Suprapubic skin (tissue), 4 donors: ENCODE measurements at regions not wholly inside any gene's neighbourhood (a gene's known extent, or its start where the extent isn't known, plus 50 kb on each side); places are given as distances from the start of the nearest gene placed in this dataset.

ENCODE experiments used
- DNase-seq, 2 donors: peaks; one replicate each; pipeline ENCODE4 v3.0.0-alpha.2; 2019; ENCODE audit warnings: low spot score in 2 of 2
- H3K27ac ChIP-seq: fragments of 200-600 bp; sonication (generic); one replicate; pipeline ENCODE4 v1.5.1; 2019
- H3K27me3 ChIP-seq: fragments of 200-600 bp; sonication (generic); one replicate; pipeline ENCODE4 v1.5.1; 2019
- H3K36me3 ChIP-seq: fragments of 200-600 bp; sonication (generic); one replicate; pipeline ENCODE4 v1.5.1; 2019
- H3K4me1 ChIP-seq: fragments of 200-600 bp; sonication (generic); one replicate; pipeline ENCODE4 v1.5.1; 2019
- H3K4me3 ChIP-seq: fragments of 200-600 bp; sonication (generic); one replicate; pipeline ENCODE4 v1.5.1; 2019; ENCODE audit warnings: mild to moderate bottlenecking
- H3K9me3 ChIP-seq: fragments of 200-600 bp; sonication (generic); one replicate; pipeline ENCODE4 v1.5.1; 2019
- CTCF ChIP-seq, 2 donors: fragments of 200-600 bp in 1 of 2; fragments of 450-650 bp in 1 of 2; sonication (generic) in 1 of 2; IDR thresholded peaks; one replicate each; pipeline ENCODE4 v1.5.1; 2016 to 2019; ENCODE audit warnings: antibody characterized with exemption in 2 of 2, mild to moderate bottlenecking in 1 of 2, moderate library complexity in 1 of 2
- EP300 ChIP-seq: sonication (generic); formaldehyde crosslinking; IDR thresholded peaks from one replicate; pipeline ENCODE4 v1.6.1; 2017; ENCODE audit warnings: antibody characterized with exemption
- POLR2A ChIP-seq, 2 donors: fragments of 450-650 bp; IDR thresholded peaks; one replicate each; pipeline ENCODE4 v1.6.1; 2017; ENCODE audit warnings: antibody characterized with exemption in 2 of 2, mild to moderate bottlenecking in 2 of 2, moderate library complexity in 2 of 2
- POLR2AphosphoS5 ChIP-seq, 3 donors: sonication (generic); formaldehyde crosslinking; IDR thresholded peaks; one replicate each; pipeline ENCODE4 v1.6.1; 2017; ENCODE audit warnings: antibody characterized with exemption in 3 of 3
- WGBS: methylation state at CpG from one replicate; pipeline ENCODE4 v1.1.5; 2018; 5-methylcytosine and 5-hydroxymethylcytosine counted together

- TF ChIP-seq POLR2A (IDR thresholded peaks at IDR 0.05) (no peak), CTCF (IDR thresholded peaks at IDR 0.05) (no peak), EP300 (no peak), POLR2AphosphoS5 (IDR thresholded peaks at IDR 0.05) (no peak)
- no peaks in the 10 kb centered on the region for H3K9me3 ChIP-seq
- 88% methylated on average over 2 of the region's 2 CpGs for WGBS
- H3K4me1 ChIP-seq: no peaks in the 10 kb centered on the region
- no peaks in the 10 kb centered on the region for H3K36me3 ChIP-seq
- no peak overlapping the region for H3K4me3 ChIP-seq
- no peak for DNase-seq
- H3K27ac ChIP-seq: no peak overlapping the region
- H3K27me3 ChIP-seq: no peaks in the 10 kb centered on the region
Measured at GRCh38 chr4:22876270-22876669, 183.5 kb downstream of the GBA3 start.

GRCh38 chr4:22875587-22876257 is 183.0 kb downstream of the GBA3 start:
- no peaks in the 10 kb centered on the region for H3K36me3 ChIP-seq
- WGBS: 75% methylated on average over 4 of the region's 4 CpGs
- TF ChIP-seq EP300 (no peak), POLR2AphosphoS5 (IDR thresholded peaks at IDR 0.05) (no peak), POLR2A (IDR thresholded peaks at IDR 0.05) (no peak), CTCF (IDR thresholded peaks at IDR 0.05) (no peak)

GRCh38 chr4:22874334-22874912 is 181.7 kb downstream of the GBA3 start:
- Histone ChIP-seq H3K9me3 (no peaks in the 10 kb centered on the region), H3K4me1 (no peaks in the 10 kb centered on the region), H3K27ac (no peak overlapping the region), H3K27me3 (no peaks in the 10 kb centered on the region), H3K4me3 (no peak overlapping the region), H3K36me3 (no peaks in the 10 kb centered on the region)
- TF ChIP-seq EP300: no peak
- TF ChIP-seq POLR2AphosphoS5 (IDR thresholded peaks at IDR 0.05): no peak
- no peak for TF ChIP-seq CTCF (IDR thresholded peaks at IDR 0.05)
- TF ChIP-seq POLR2A (IDR thresholded peaks at IDR 0.05): no peak
- 49% methylated on average over 4 of the region's 4 CpGs for WGBS
- no peak for DNase-seq

More at GRCh38 chr4:22875587-22876257, 183.0 kb downstream of the GBA3 start:
- no peaks in the 10 kb centered on the region for H3K4me1 ChIP-seq
- H3K9me3 ChIP-seq: no peaks in the 10 kb centered on the region
- H3K4me3 ChIP-seq: no peak overlapping the region
- no peaks in the 10 kb centered on the region for H3K27me3 ChIP-seq
- no peak overlapping the region for H3K27ac ChIP-seq
- DNase-seq: no peak

GRCh38 chr4:22873899-22874298 is 181.2 kb downstream of the GBA3 start:
- Histone ChIP-seq H3K27me3 (no peaks in the 10 kb centered on the region), H3K4me3 (no peak overlapping the region), H3K9me3 (no peaks in the 10 kb centered on the region), H3K4me1 (no peaks in the 10 kb centered on the region), H3K36me3 (no peaks in the 10 kb centered on the region), H3K27ac (no peak overlapping the region)
- no peak for DNase-seq
- TF ChIP-seq POLR2A (IDR thresholded peaks at IDR 0.05) (no peak), EP300 (no peak), POLR2AphosphoS5 (IDR thresholded peaks at IDR 0.05) (no peak), CTCF (IDR thresholded peaks at IDR 0.05) (no peak)
- WGBS: 67% methylated on average over 3 of the region's 3 CpGs

GRCh38 chr4:22870847-22871449 is 178.2 kb downstream of the GBA3 start:
- H3K27ac ChIP-seq: no peak overlapping the region

More at GRCh38 chr4:22870847-22871449, 178.2 kb downstream of the GBA3 start:
- no peaks in the 10 kb centered on the region for H3K4me1 ChIP-seq
- H3K27me3 ChIP-seq: no peaks in the 10 kb centered on the region
- no peak for DNase-seq
- WGBS: 71% methylated on average over 6 of the region's 7 CpGs
- no peaks in the 10 kb centered on the region for H3K36me3 ChIP-seq
- no peaks in the 10 kb centered on the region for H3K9me3 ChIP-seq
- TF ChIP-seq POLR2AphosphoS5 (IDR thresholded peaks at IDR 0.05) (no peak), CTCF (IDR thresholded peaks at IDR 0.05) (no peak), POLR2A (IDR thresholded peaks at IDR 0.05) (no peak), EP300 (no peak)
- H3K4me3 ChIP-seq: no peak overlapping the region
